Anterior cingulate cortex (tissue), 58 donors: ENCODE measurements at regions not wholly inside any gene's neighbourhood (a gene's known extent, or its start where the extent isn't known, plus 50 kb on each side); places are given as distances from the start of the nearest gene placed in this dataset.
"Not testable (repeated sequence)": the region's sequence is repeated elsewhere in the genome, so short reads cannot be mapped to it uniquely, and the experiment has no call there.

Experiments used
- DNase-seq, 58 donors: peaks; one replicate each; lab custom pipeline; 2025; lab: John Stamatoyannopoulos, UW

GRCh38 chr5:91245074-91245452 is 138.1 kb downstream of the ARRDC3 start:
- peak in 1 of 58 donors; percentile 0 for DNase-seq

- no peak for DNase-seq
These were observed 138.6 kb downstream of the ARRDC3 start for GRCh38 chr5:91244380-91245073.

DNA sequence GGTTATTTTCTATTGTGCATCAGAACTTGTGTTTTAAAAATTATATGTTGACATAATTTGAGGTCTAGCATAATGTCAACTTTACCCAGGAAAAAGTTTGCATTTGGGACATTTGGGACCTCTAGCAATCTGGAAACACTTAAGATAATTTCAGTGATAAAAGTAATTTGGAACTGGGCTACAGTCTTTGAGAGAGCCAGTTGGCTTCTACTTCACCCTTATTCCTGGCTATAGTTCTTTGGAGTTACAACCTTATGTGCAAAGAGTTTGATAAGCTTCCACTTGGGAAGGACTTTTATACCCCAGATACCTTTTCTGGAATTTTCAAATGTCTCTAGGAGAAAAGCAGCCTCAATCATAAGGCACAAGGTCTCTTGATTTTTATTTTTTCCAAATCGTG is 139.3 kb downstream of the ARRDC3 start:
- no peak for DNase-seq

- no peak for DNase-seq
These were observed 139.8 kb downstream of the ARRDC3 start for GRCh38 chr5:91243286-91243685.

- DNase-seq = not testable (repeated sequence)
These were observed 141.7 kb downstream of the ARRDC3 start for GRCh38 chr5:91241460-91241859.

- DNase-seq = no peak
These were observed 142.9 kb downstream of the ARRDC3 start for GRCh38 chr5:91240175-91240574.

- no peak for DNase-seq
These were observed 147.8 kb downstream of the ARRDC3 start for GRCh38 chr5:91235271-91235694.

GRCh38 chr5:91232523-91232922 is 150.6 kb downstream of the ARRDC3 start:
- DNase-seq = no peak

GRCh38 chr5:91229031-91229727 is 153.9 kb downstream of the ARRDC3 start:
- DNase-seq = no peak

- no peak for DNase-seq
These were observed 154.9 kb downstream of the ARRDC3 start for GRCh38 chr5:91228188-91228587.

DNA sequence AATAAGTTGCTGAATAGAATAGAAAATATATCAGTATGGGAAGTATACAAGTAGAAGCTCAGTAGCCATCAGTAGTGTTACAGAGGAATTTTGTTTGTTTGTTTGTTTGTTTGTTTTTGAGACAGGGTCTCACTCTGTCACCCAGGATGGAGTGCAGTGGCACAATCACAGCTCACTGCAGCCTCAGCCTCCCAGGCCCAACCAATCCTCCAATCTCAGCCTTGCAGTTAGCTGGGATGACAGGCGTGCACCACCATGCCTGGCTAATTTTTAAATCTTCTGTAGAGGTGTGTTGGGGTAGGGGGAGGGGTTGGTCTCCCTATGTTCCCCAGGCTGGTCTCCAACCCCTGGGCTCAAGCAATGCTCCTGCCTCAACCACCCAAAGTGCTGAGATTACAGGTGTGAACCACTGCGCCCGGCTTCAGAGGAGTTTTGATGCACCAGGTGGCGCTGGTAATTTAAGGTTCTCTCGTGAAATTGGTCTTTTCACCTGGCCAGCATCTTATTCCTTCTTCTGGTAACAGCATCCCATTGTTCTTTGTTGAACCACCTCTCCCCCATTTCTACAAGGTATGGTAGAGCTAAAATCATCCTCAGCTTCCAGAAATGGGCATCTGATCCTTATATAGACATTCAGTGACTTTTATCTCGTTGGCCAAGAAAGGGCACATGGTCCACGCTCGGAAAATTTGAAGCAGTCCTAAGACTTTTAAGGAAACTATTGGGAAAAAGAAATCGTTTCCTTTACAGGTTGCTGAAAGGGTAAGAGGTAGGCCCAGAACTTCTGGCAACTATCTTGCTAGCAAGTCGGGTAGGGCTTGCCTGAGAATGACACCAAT is 157.1 kb downstream of the ARRDC3 start:
- DNase-seq = peak in 1 of 58 donors; percentile 1

- no peak for DNase-seq
These were observed 158.1 kb downstream of the ARRDC3 start for GRCh38 chr5:91224969-91225368.

GRCh38 chr5:91224456-91224855 is 158.7 kb downstream of the ARRDC3 start:
- no peak for DNase-seq

GRCh38 chr5:91223886-91224285 is 159.2 kb downstream of the ARRDC3 start:
- DNase-seq = no peak

DNA sequence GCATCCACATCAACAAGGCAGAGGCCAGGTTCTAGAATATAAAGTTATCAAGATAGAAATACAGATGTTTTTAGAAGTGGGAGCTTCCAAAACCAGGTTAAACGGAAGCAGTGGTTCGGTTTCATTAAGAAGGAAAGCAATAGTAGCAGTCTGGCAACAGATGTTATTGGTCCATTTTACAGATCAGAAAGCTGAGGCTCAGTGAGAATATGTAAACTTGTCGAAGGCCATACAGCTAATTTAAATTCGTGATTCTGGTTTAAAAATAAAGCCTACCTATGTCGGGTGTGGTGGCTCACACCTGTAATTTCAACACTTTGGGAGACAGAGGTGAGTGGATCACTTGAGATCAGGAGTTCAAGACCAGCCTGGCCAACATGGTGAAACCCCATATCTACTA is 160.6 kb downstream of the ARRDC3 start:
- DNase-seq = no peak

- no peak for DNase-seq
These were observed 161.2 kb downstream of the ARRDC3 start for GRCh38 chr5:91221917-91222316.

- DNase-seq = peak in 13 of 58 donors; percentile 0 to 16 (median 5)
These were observed 163.2 kb downstream of the ARRDC3 start for GRCh38 chr5:91219803-91220371.

DNA sequence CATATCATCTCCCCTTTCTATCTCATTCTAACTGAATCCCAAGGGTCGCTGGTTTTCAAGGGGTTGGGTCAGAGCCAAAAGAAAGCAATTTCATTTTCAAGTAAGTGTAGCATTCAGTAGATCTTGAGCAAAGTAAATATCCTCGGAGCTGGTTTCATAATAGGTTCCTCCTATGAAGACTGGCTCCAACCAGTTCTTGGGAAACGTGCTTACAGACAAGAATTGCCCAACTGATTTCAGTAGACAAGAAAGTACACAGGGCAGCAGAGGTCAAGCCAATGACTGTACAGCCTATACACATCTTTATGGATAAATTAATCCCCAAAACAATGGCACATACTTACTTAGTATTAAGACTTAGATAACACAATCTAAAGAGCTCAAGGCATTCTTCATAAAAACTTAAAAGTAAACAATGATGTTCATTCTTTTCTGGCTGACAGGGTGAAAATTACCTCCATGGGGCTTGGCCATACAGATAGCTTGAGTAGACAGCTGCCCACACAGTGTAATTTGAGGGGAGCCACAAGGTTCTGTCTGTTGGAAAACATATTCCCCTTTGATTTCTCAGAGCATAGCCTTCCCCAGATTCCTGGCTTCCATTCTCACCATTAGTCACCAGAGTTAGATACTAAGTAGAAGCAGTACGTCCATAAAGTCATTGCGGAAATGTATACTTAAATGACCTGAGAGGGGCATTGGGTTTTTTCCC is 163.9 kb downstream of the ARRDC3 start:
- peak in 1 of 58 donors; percentile 0 for DNase-seq

DNA sequence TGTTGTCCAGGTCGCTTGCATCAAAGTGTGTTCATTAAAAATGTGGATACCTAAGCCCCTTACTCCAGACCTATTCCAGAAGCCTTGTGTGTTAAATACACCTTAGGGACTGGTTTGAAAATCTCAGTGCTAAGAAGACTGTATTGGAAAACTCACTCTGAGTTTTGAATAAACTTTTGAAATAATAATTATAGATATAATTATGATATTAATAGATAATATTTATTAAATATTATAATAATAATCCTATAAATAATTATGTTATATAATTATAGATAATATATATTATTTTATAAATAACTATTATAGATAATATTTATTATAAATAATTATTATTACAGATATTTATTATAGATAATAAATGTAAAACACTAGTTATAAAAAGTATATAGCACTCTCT is 165.3 kb downstream of the ARRDC3 start:
- DNase-seq = no peak

- no peak for DNase-seq
These were observed 168.5 kb downstream of the ARRDC3 start for GRCh38 chr5:91214571-91214970.
